GM19397 (cell line): ENCODE measurements at regions not wholly inside any gene's neighbourhood (a gene's known extent, or its start where the extent isn't known, plus 50 kb on each side); places are given as distances from the start of the nearest gene placed in this dataset.
"Not testable (repeated sequence)": the region's sequence is repeated elsewhere in the genome, so short reads cannot be mapped to it uniquely, and the experiment has no call there.

Source experiments
- ATAC-seq: cut with Tn5 transposase; IDR thresholded peaks from one replicate; pipeline ENCODE4 v1.9.1; 2021; ENCODE audit warnings: mild to moderate bottlenecking, moderate library complexity; ENCODE audit not compliant: unreplicated experiment

GRCh38 chr1:146729642-146730344 lies 208.3 kb upstream of the NBPF12 start:
- not testable (repeated sequence) for ATAC-seq

GRCh38 chr1:146715054-146715453 lies 223.1 kb upstream of the NBPF12 start:
- not testable (repeated sequence) for ATAC-seq

- ATAC-seq = not testable (repeated sequence)
Observed at GRCh38 chr1:146710838-146711521, 227.1 kb upstream of the NBPF12 start.

GRCh38 chr1:146709302-146709701 lies 228.8 kb upstream of the NBPF12 start:
- ATAC-seq = not testable (repeated sequence)

GRCh38 chr1:146704162-146704724 lies 233.9 kb upstream of the NBPF12 start:
- not testable (repeated sequence) for ATAC-seq

- not testable (repeated sequence) for ATAC-seq
Observed at GRCh38 chr1:146701320-146701719, 236.8 kb upstream of the NBPF12 start.

GRCh38 chr1:146695388-146695787 lies 242.7 kb upstream of the NBPF12 start:
- ATAC-seq = not testable (repeated sequence)

- not testable (repeated sequence) for ATAC-seq
Observed at GRCh38 chr1:146691798-146692197, 246.3 kb upstream of the NBPF12 start.

GRCh38 chr1:146688893-146689292 lies 249.2 kb upstream of the NBPF12 start:
- ATAC-seq = not testable (repeated sequence)

GRCh38 chr1:146686777-146687366 lies 251.3 kb upstream of the NBPF12 start:
- not testable (repeated sequence) for ATAC-seq

GRCh38 chr1:146683126-146683429 lies 255.0 kb upstream of the NBPF12 start:
- ATAC-seq = not testable (repeated sequence)

GRCh38 chr1:146682227-146683125 lies 255.6 kb upstream of the NBPF12 start:
- ATAC-seq = not testable (repeated sequence)

GRCh38 chr1:146673729-146674299 lies 264.3 kb upstream of the NBPF12 start:
- ATAC-seq = not testable (repeated sequence)

- not testable (repeated sequence) for ATAC-seq
Observed at GRCh38 chr1:146672608-146673007, 265.5 kb upstream of the NBPF12 start.

GRCh38 chr1:146671588-146671987 lies 266.5 kb upstream of the NBPF12 start:
- not testable (repeated sequence) for ATAC-seq

- ATAC-seq = not testable (repeated sequence)
Observed at GRCh38 chr1:146670832-146671566, 267.1 kb upstream of the NBPF12 start.

- not testable (repeated sequence) for ATAC-seq
Observed at GRCh38 chr1:146666275-146666674, 271.8 kb upstream of the NBPF12 start.

GRCh38 chr1:146660242-146660641 lies 277.9 kb upstream of the NBPF12 start:
- ATAC-seq = not testable (repeated sequence)

GRCh38 chr1:146656356-146657060 lies 281.6 kb upstream of the NBPF12 start:
- not testable (repeated sequence) for ATAC-seq
